OCI-LY7 (cell line): ENCODE measurements at regions not wholly inside any gene's neighbourhood (a gene's known extent, or its start where the extent isn't known, plus 50 kb on each side); places are given as distances from the start of the nearest gene placed in this dataset.

Source experiments
- BruUV-seq: library from RNA; stranded (reverse); fragments of 400-500 nt; replicated peaks from 2 replicates; lab custom pipeline; 2021; lab: Mats Ljungman, UMichigan
- CTCF ChIA-PET: fragments of 300-600 bp; sonication (Branson Sonifier 250); formaldehyde crosslinking; loops from one replicate; lab custom pipeline; 2022; ENCODE audit warnings: antibody characterized with exemption; ENCODE audit not compliant: unreplicated experiment; lab: Charles Lee
- POLR2A ChIA-PET: fragments of 300-600 bp; sonication (Branson Sonifier 250); formaldehyde crosslinking; loops from one replicate; lab custom pipeline; 2022; ENCODE audit warnings: antibody characterized with exemption; lab: Charles Lee
- DNase-seq: peaks from one replicate; pipeline ENCODE4 v3.0.0-alpha.2; 2015; ENCODE audit warnings: low spot score
- H2AFZ ChIP-seq: fragments of 200-600 bp; sonication (generic), shearing (Covaris generic); 2 replicates; pipeline ENCODE4 v1.6.1; 2014; ENCODE audit warnings: mild to moderate bottlenecking, antibody characterized with exemption, low read length, moderate library complexity
- H3K27ac ChIP-seq: fragments of 200-600 bp; sonication (generic); 2 replicates; pipeline ENCODE4 v1.5.1; 2014; ENCODE audit warnings: mixed run types, low read depth, mild to moderate bottlenecking, moderate library complexity, low read length, inconsistent platforms; ENCODE audit not compliant: poor library complexity, severe bottlenecking
- H3K36me3 ChIP-seq: fragments of 200-600 bp; sonication (generic); 2 replicates; pipeline ENCODE4 v1.6.1; 2014; ENCODE audit warnings: mild to moderate bottlenecking, antibody characterized with exemption, low read length, moderate library complexity, mixed read lengths; ENCODE audit not compliant: insufficient read depth
- H3K4me1 ChIP-seq: fragments of 200-600 bp; sonication (generic); 2 replicates; pipeline ENCODE4 v1.5.1; 2014; ENCODE audit warnings: mild to moderate bottlenecking, low read length; ENCODE audit not compliant: insufficient read depth, poor library complexity, severe bottlenecking
- H3K4me2 ChIP-seq: fragments of 200-600 bp; sonication (generic); 2 replicates; pipeline ENCODE4 v1.6.1; 2014; ENCODE audit warnings: mild to moderate bottlenecking, low read length
- H3K4me3 ChIP-seq: fragments of 200-600 bp; sonication (generic); 2 replicates; pipeline ENCODE4 v1.5.1; 2014; ENCODE audit warnings: mild to moderate bottlenecking, low read depth, low read length; ENCODE audit not compliant: poor library complexity, severe bottlenecking
- H3K79me2 ChIP-seq: fragments of 200-600 bp; sonication (generic); 2 replicates; pipeline ENCODE4 v1.6.1; 2016; ENCODE audit warnings: low read depth, mild to moderate bottlenecking, low read length, moderate library complexity, mixed read lengths; ENCODE audit not compliant: insufficient read depth
- H3K9me2 ChIP-seq: fragments of 200-600 bp; sonication (generic); 2 replicates; pipeline ENCODE4 v1.6.1; 2016; ENCODE audit warnings: mild to moderate bottlenecking, low read length, mixed read lengths; ENCODE audit not compliant: insufficient read depth
- H3K9me3 ChIP-seq: fragments of 200-600 bp; sonication (generic); 2 replicates; pipeline ENCODE4 v1.6.1; 2014; ENCODE audit warnings: mild to moderate bottlenecking, mixed run types, low read length, mixed read lengths
- H4K20me1 ChIP-seq: fragments of 200-600 bp; sonication (generic); 2 replicates; pipeline ENCODE4 v1.6.1; 2014; ENCODE audit warnings: mild to moderate bottlenecking, antibody characterized with exemption, low read length, moderate library complexity, mixed read lengths; ENCODE audit not compliant: insufficient read depth
- EZH2phosphoT487 ChIP-seq: fragments of 200-600 bp; sonication (generic); IDR thresholded peaks from 2 replicates; pipeline ENCODE4 v1.6.1; 2018; ENCODE audit warnings: low read depth, borderline replicate concordance, mild to moderate bottlenecking, mixed run types, antibody characterized with exemption, low read length, moderate library complexity, mixed read lengths
- intact Hi-C: fragments of 100-400 bp; cut with micrococcal nuclease; formaldehyde crosslinking; loops from one replicate; pipeline ENCODE4 v1.10.0; 2022; ENCODE audit not compliant: unreplicated experiment
- TF ChIP-seq, protein P1 (sequence below): fragments of 200-600 bp; sonication (generic); conservative IDR thresholded peaks from 2 replicates; pipeline ENCODE4 v1.5.1; 2014; ENCODE audit warnings: mild to moderate bottlenecking, antibody characterized with exemption, low read length, moderate library complexity, mixed read lengths

GRCh38 chr9:115350548-115350947 lies 232.6 kb upstream of the TNC start:
- BruUV-seq = no TSS peak

GRCh38 chr9:115353681-115354080 lies 235.7 kb upstream of the TNC start:
- intact Hi-C loops = no loop called here
- no peak overlapping the region for H3K27ac ChIP-seq
- ChIA-PET CTCF (no interaction called here), POLR2A (no interaction called here)
- DNase-seq = no peak
- H3K9me2 ChIP-seq = no peaks in the 10 kb centered on the region
- no peaks in the 10 kb centered on the region for H3K79me2 ChIP-seq
- no peaks in the 10 kb centered on the region for H3K4me1 ChIP-seq
- H3K4me2 ChIP-seq = no peak overlapping the region
- no peak for TF ChIP-seq EZH2phosphoT487
- TF ChIP-seq, protein P1, sequence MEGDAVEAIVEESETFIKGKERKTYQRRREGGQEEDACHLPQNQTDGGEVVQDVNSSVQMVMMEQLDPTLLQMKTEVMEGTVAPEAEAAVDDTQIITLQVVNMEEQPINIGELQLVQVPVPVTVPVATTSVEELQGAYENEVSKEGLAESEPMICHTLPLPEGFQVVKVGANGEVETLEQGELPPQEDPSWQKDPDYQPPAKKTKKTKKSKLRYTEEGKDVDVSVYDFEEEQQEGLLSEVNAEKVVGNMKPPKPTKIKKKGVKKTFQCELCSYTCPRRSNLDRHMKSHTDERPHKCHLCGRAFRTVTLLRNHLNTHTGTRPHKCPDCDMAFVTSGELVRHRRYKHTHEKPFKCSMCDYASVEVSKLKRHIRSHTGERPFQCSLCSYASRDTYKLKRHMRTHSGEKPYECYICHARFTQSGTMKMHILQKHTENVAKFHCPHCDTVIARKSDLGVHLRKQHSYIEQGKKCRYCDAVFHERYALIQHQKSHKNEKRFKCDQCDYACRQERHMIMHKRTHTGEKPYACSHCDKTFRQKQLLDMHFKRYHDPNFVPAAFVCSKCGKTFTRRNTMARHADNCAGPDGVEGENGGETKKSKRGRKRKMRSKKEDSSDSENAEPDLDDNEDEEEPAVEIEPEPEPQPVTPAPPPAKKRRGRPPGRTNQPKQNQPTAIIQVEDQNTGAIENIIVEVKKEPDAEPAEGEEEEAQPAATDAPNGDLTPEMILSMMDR = no peak
- no peaks in the 10 kb centered on the region for H3K9me3 ChIP-seq
- no peak overlapping the region for H2AFZ ChIP-seq
- no peak overlapping the region for H3K4me3 ChIP-seq
- no peaks in the 10 kb centered on the region for H4K20me1 ChIP-seq
- no peaks in the 10 kb centered on the region for H3K36me3 ChIP-seq
- no TSS peak for BruUV-seq

More at GRCh38 chr9:115350548-115350947, 232.6 kb upstream of the TNC start:
- no peak for TF ChIP-seq EZH2phosphoT487
- TF ChIP-seq, protein P1 = no peak
- intact Hi-C loops = no loop called here
- Histone ChIP-seq H3K79me2 (no peaks in the 10 kb centered on the region), H3K27ac (no peak overlapping the region), H4K20me1 (no peaks in the 10 kb centered on the region), H3K9me2 (no peaks in the 10 kb centered on the region), H2AFZ (no peak overlapping the region), H3K4me2 (no peak overlapping the region), H3K9me3 (no peaks in the 10 kb centered on the region), H3K4me3 (no peak overlapping the region), H3K4me1 (no peaks in the 10 kb centered on the region), H3K36me3 (no peaks in the 10 kb centered on the region)
- POLR2A ChIA-PET = interaction anchor here (0.6 kb wide), 1 partner anchor 94 kb away, joined by 6 read pairs; no protein-coding TSS in a partner anchor
- CTCF ChIA-PET = no interaction called here
- no peak for DNase-seq

DNA sequence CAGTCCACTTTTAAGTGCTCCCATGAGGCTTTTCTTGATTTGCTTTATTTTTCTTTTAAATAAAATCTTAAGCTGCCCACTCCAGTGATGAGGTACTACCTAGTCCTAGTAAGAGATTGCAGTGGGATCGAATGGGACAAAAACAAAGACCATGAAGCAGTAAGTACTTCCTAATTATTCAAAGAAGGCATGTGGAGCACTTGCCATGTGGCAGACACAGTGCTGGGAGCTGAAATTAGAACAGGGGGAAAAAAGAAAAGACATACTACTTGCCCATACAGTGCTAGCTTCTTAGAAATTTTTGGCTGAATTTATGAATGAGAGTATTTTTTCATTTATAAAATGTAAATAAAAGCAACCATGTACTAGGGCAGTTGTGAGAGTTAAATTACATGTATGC lies 239.9 kb upstream of the TNC start:
- POLR2A ChIA-PET = no interaction called here
- intact Hi-C loops = no loop called here
- Histone ChIP-seq H3K27ac (no peak overlapping the region), H3K4me3 (no peak overlapping the region), H3K4me2 (no peak overlapping the region), H4K20me1 (no peaks in the 10 kb centered on the region), H3K9me2 (no peaks in the 10 kb centered on the region), H3K9me3 (no peaks in the 10 kb centered on the region), H3K36me3 (no peaks in the 10 kb centered on the region), H2AFZ (no peak overlapping the region), H3K4me1 (no peaks in the 10 kb centered on the region), H3K79me2 (no peaks in the 10 kb centered on the region)
- no peak for TF ChIP-seq EZH2phosphoT487
- TF ChIP-seq, protein P1 = no peak
- no TSS peak for BruUV-seq
- DNase-seq = no peak
- CTCF ChIA-PET = no interaction called here
